A549 (cell line): ENCODE measurements at regions not wholly inside any gene's neighbourhood (a gene's known extent, or its start where the extent isn't known, plus 50 kb on each side); places are given as distances from the start of the nearest gene placed in this dataset.

Experiments used
- ATAC-seq, 2 experiments: fragments of 200-7000 bp in 1 of 2; fragments of >200 bp in 1 of 2; cut with Nextera tagmentation in 1 of 2; cut with Tn5 transposase in 1 of 2; 3 replicates each; pipeline versions ENCODE4 v1.8.0 to v1.9.1; 2018 to 2020; ENCODE audit warnings: mild to moderate bottlenecking in 1 of 2, moderate library complexity in 1 of 2
- CTCF ChIA-PET: fragments of 300-600 bp; sonication (Branson Sonifier 250); formaldehyde crosslinking; extraction: SDS; loops from one replicate; lab custom pipeline; 2021; ENCODE audit warnings: antibody characterized with exemption, inconsistent platforms; lab: Yijun Ruan, JAX
- POLR2A ChIA-PET: fragments of 350-600 bp; formaldehyde crosslinking; extraction: SDS; loops from one replicate; lab custom pipeline; 2021; ENCODE audit warnings: antibody characterized with exemption, inconsistent platforms; lab: Yijun Ruan, JAX
- DNase-seq, 2 experiments: peaks; one replicate each; pipeline versions ENCODE4 v3.0.0 to v3.0.0-alpha.2; 2011 to 2016; ENCODE audit warnings: low read depth in 1 of 2, low spot score in 1 of 2
- FAIRE-seq: peaks from 2 replicates; lab custom pipeline; 2011; peaks lifted over from hg19 to GRCh38; lab: Jason Lieb, UNC
- H3K27ac ChIP-seq, 2 experiments: fragments of >200 bp; sonication (Bioruptor Twin); formaldehyde crosslinking; 3 replicates each; pipeline ENCODE4 v1.5.1; 2016 to 2017
- H3K4me1 ChIP-seq: fragments of >200 bp; sonication (Bioruptor Twin); formaldehyde crosslinking; 3 replicates; pipeline ENCODE4 v1.6.1; 2016
- H3K4me2 ChIP-seq: fragments of >200 bp; sonication (Bioruptor Twin); formaldehyde crosslinking; 3 replicates; pipeline ENCODE4 v1.6.1; 2016
- H3K4me3 ChIP-seq: fragments of >200 bp; sonication (Bioruptor Twin); formaldehyde crosslinking; 3 replicates; pipeline ENCODE4 v1.5.1; 2016
- H3K9me3 ChIP-seq: fragments of >200 bp; sonication (Bioruptor Twin); formaldehyde crosslinking; 3 replicates; pipeline ENCODE4 v1.6.1; 2016
- BCL3 ChIP-seq: fragments of >200 bp; sonication (Bioruptor Twin); formaldehyde crosslinking; IDR thresholded peaks from 3 replicates; pipeline ENCODE4 v1.6.1; 2016
- CBX2 ChIP-seq: fragments of 200-600 bp; sonication (generic); IDR thresholded peaks from 2 replicates; pipeline ENCODE4 v1.6.1; 2016; ENCODE audit warnings: low read depth, mild to moderate bottlenecking, borderline replicate concordance
- CBX8 ChIP-seq: fragments of 200-600 bp; sonication (generic); IDR thresholded peaks from 2 replicates; pipeline ENCODE4 v1.6.1; 2016
- CHD2 ChIP-seq: fragments of 150-350 bp; IDR thresholded peaks from 2 replicates; pipeline ENCODE4 v1.6.1; 2014; ENCODE audit warnings: low read length; ENCODE audit not compliant: partially characterized antibody
- CHD4 ChIP-seq: fragments of 200-600 bp; sonication (generic); IDR thresholded peaks from 2 replicates; pipeline ENCODE4 v1.6.1; 2016; ENCODE audit warnings: antibody characterized with exemption, mild to moderate bottlenecking, borderline replicate concordance
- ELK1 ChIP-seq: fragments of 150-350 bp; IDR thresholded peaks from 2 replicates; pipeline ENCODE4 v1.6.1; 2014; ENCODE audit warnings: low read depth, mild to moderate bottlenecking, low read length
- ESRRA ChIP-seq: fragments of 150-350 bp; IDR thresholded peaks from 2 replicates; pipeline ENCODE4 v1.6.1; 2014; ENCODE audit warnings: mild to moderate bottlenecking, low read length, borderline replicate concordance
- FOSB ChIP-seq: fragments of 250-450 bp; sonication (Bioruptor Pico); IDR thresholded peaks from 2 replicates; pipeline ENCODE4 v1.5.0; 2020; ENCODE audit warnings: mild to moderate bottlenecking, moderate library complexity
- FOSL2 ChIP-seq, 2 experiments: fragments of 450-650 bp in 1 of 2; fragments of >200 bp in 1 of 2; sonication (Bioruptor Twin) in 1 of 2; formaldehyde crosslinking; IDR thresholded peaks; 2 replicates each; pipeline versions ENCODE4 v1.5.0 to v1.6.1; 2016 to 2020; ENCODE audit warnings: mild to moderate bottlenecking in 1 of 2, moderate library complexity in 1 of 2
- GATA3 ChIP-seq: IDR thresholded peaks from 2 replicates; pipeline ENCODE4 v1.6.1; 2012; ENCODE audit warnings: borderline replicate concordance
- HEYL ChIP-seq: fragments of 250-450 bp; sonication (Bioruptor Pico); IDR thresholded peaks from 2 replicates; pipeline ENCODE4 v1.8.0; 2021; ENCODE audit warnings: mild to moderate bottlenecking, moderate library complexity
- HOXB13 ChIP-seq: fragments of 250-450 bp; sonication (Bioruptor Pico); IDR thresholded peaks from 2 replicates; pipeline ENCODE4 v1.5.0; 2020; ENCODE audit warnings: low read depth, mild to moderate bottlenecking, moderate library complexity
- HOXB5 ChIP-seq: fragments of 250-450 bp; sonication (Bioruptor Pico); IDR thresholded peaks from 2 replicates; pipeline ENCODE4 v1.5.0; 2020; ENCODE audit warnings: mild to moderate bottlenecking, moderate library complexity
- JUN ChIP-seq, 2 experiments: fragments of >200 bp; sonication (Bioruptor Twin); formaldehyde crosslinking; IDR thresholded peaks; 2 replicates in 1 of 2; 3 replicates in 1 of 2; pipeline ENCODE4 v1.6.1; 2016 to 2017
- KDM1A ChIP-seq: fragments of 200-600 bp; sonication (generic); IDR thresholded peaks from 2 replicates; pipeline ENCODE4 v1.6.1; 2016; ENCODE audit warnings: low read depth, mild to moderate bottlenecking
- MAFK ChIP-seq: fragments of 450-650 bp; IDR thresholded peaks from 2 replicates; pipeline ENCODE4 v1.6.1; 2014; ENCODE audit not compliant: partially characterized antibody
- MAZ ChIP-seq: fragments of 150-350 bp; IDR thresholded peaks from 2 replicates; pipeline ENCODE4 v1.6.1; 2014; ENCODE audit warnings: antibody characterized with exemption, low read depth, low read length, borderline replicate concordance
- NFE2L2 ChIP-seq: fragments of 150-350 bp; conservative IDR thresholded peaks from 2 replicates; pipeline ENCODE4 v1.6.1; 2014; ENCODE audit warnings: low read length
- PHF8 ChIP-seq: fragments of 200-600 bp; sonication (generic); IDR thresholded peaks from 2 replicates; pipeline ENCODE4 v1.6.1; 2016; ENCODE audit warnings: low read depth, mild to moderate bottlenecking, antibody characterized with exemption, moderate library complexity, borderline replicate concordance
- POLR2A ChIP-seq: IDR thresholded peaks from 2 replicates; pipeline ENCODE4 v1.6.1; 2012; ENCODE audit warnings: mild to moderate bottlenecking, low read length
- POLR2AphosphoS2 ChIP-seq: conservative IDR thresholded peaks from 2 replicates; pipeline ENCODE4 v1.6.1; 2012; ENCODE audit warnings: low read length, improper control_type of control experiment, inconsistent platforms
- RCOR1 ChIP-seq: fragments of 150-350 bp; IDR thresholded peaks from 2 replicates; pipeline ENCODE4 v1.6.1; 2014; ENCODE audit warnings: antibody characterized with exemption, low read length, low read depth
- RFX5 ChIP-seq: fragments of 450-650 bp; IDR thresholded peaks from 2 replicates; pipeline ENCODE4 v1.7.1; 2014; ENCODE audit warnings: antibody characterized with exemption, mild to moderate bottlenecking, moderate library complexity
- SMC3 ChIP-seq: fragments of >200 bp; sonication (Bioruptor Twin); formaldehyde crosslinking; IDR thresholded peaks from 3 replicates; pipeline ENCODE4 v1.6.1; 2018; ENCODE audit warnings: inconsistent platforms
- TFCP2L1 ChIP-seq: fragments of 250-450 bp; sonication (Bioruptor Pico); IDR thresholded peaks from 2 replicates; pipeline ENCODE4 v1.5.0; 2021; ENCODE audit warnings: mild to moderate bottlenecking
- TP53 ChIP-seq: fragments of 250-450 bp; sonication (Bioruptor Pico); IDR thresholded peaks from 2 replicates; pipeline ENCODE4 v1.5.0; 2021; ENCODE audit warnings: mild to moderate bottlenecking, moderate library complexity
- USF2 ChIP-seq: fragments of 450-650 bp; IDR thresholded peaks from 2 replicates; pipeline ENCODE4 v1.6.1; 2014; ENCODE audit warnings: antibody characterized with exemption
- ZFP36 ChIP-seq: fragments of 450-650 bp; IDR thresholded peaks from 2 replicates; pipeline ENCODE4 v1.6.1; 2014; ENCODE audit warnings: borderline replicate concordance; ENCODE audit not compliant: partially characterized antibody
- ZNF302 ChIP-seq: fragments of 250-450 bp; sonication (Bioruptor Pico); IDR thresholded peaks from 2 replicates; pipeline ENCODE4 v1.9.0; 2021; ENCODE audit warnings: inconsistent platforms, mild to moderate bottlenecking, moderate library complexity
- WGBS: methylation state at CpG from one replicate; pipeline ENCODE4 v1.1.6; 2017; ENCODE audit errors: missing lambda C conversion rate; 5-methylcytosine and 5-hydroxymethylcytosine counted together
- TF ChIP-seq, protein P1 (sequence below): fragments of >200 bp; sonication (Bioruptor Twin); formaldehyde crosslinking; IDR thresholded peaks from 3 replicates; pipeline ENCODE4 v1.5.1; 2016
- TF ChIP-seq, protein P2 (sequence below): IDR thresholded peaks from 2 replicates; pipeline ENCODE4 v1.6.1; 2012

DNA sequence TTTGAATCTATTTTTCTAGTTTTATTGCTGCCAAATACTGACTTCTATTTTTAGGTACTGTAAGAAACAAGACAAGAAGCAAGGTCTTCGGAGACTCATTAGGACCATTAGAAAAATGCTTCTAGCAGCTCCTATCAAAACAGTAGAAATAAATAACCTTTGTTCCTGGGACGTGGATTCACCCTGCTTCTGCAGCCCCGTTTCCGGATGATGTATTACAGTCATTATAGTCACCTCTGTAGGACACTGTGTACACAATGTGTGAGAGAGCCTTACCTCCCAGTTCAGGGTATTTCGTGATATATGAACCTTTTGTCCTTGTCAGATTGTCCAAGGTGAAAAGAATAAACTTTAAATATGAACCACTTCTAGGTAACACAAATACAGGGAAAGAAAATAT lies 484.0 kb upstream of the TECRL start:
- no peak overlapping the region for H3K27ac ChIP-seq
- CTCF ChIA-PET = no interaction called here
- ATAC-seq = no peak

DNA sequence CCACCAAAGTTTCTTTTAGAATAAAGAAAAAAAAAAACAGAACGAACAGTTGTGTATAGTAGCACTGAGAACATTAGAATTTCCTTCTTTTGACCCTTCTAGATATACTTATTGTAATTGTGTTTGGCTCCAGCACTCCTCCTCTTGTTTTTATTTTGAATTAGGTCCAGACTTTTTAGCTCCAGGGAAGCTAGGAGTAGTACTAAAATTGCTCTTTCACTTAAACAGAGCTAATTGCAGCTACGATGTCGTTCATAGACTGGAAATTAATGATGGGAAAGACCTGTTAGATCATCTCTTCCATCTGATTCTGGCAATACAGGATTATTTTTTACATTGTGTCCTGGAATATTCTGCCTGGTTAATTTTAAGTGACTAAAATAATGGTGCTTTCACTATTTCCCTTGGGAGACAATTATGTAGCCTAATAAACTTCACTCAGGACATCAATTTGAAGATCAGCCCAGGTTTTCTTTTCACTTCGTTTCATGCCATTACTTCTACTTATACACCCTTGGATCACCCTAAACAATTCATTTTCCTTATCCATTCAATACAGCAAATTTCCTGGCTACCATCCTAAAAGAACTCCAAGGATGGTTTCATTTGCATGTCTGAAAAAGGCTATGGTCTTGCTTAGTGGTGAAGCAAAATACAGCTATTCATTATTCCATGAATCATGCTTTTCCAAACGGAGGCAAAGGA lies 480.8 kb upstream of the TECRL start:
- WGBS = 11% methylated on average over 5 of the region's 5 CpGs
- no peaks in the 10 kb centered on the region for H3K4me1 ChIP-seq
- ATAC-seq (no peak), DNase-seq (no peak), FAIRE-seq (no peak)
- ChIA-PET CTCF (no interaction called here), POLR2A (no interaction called here)
- no peaks in the 10 kb centered on the region for H3K9me3 ChIP-seq
- no peak overlapping the region for H3K4me3 ChIP-seq
- no peak overlapping the region for H3K4me2 ChIP-seq
- no peak overlapping the region for H3K27ac ChIP-seq
- TF ChIP-seq ESRRA (no peak), BCL3 (no peak), RCOR1 (no peak), CBX8 (no peak), NFE2L2 (no peak), TP53 (no peak), FOSL2 (IDR thresholded peaks at IDR 0.05) (no peak), FOSL2 (CRISPR knock-in tag; IDR thresholded peaks at IDR 0.05) (no peak), RFX5 (no peak), MAFK (no peak), TFCP2L1 (CRISPR knock-in tag) (no peak), CBX2 (no peak), HOXB5 (CRISPR knock-in tag) (no peak), CHD4 (no peak), CHD2 (no peak), ZFP36 (no peak), POLR2AphosphoS2 (no peak)
- TF ChIP-seq, protein P1, sequence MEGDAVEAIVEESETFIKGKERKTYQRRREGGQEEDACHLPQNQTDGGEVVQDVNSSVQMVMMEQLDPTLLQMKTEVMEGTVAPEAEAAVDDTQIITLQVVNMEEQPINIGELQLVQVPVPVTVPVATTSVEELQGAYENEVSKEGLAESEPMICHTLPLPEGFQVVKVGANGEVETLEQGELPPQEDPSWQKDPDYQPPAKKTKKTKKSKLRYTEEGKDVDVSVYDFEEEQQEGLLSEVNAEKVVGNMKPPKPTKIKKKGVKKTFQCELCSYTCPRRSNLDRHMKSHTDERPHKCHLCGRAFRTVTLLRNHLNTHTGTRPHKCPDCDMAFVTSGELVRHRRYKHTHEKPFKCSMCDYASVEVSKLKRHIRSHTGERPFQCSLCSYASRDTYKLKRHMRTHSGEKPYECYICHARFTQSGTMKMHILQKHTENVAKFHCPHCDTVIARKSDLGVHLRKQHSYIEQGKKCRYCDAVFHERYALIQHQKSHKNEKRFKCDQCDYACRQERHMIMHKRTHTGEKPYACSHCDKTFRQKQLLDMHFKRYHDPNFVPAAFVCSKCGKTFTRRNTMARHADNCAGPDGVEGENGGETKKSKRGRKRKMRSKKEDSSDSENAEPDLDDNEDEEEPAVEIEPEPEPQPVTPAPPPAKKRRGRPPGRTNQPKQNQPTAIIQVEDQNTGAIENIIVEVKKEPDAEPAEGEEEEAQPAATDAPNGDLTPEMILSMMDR = no peak

More for the DNA sequence above, 484.0 kb upstream of the TECRL start:
- Histone ChIP-seq H3K4me2 (no peak overlapping the region), H3K4me1 (no peaks in the 10 kb centered on the region), H3K9me3 (no peaks in the 10 kb centered on the region), H3K4me3 (no peak overlapping the region)
- no peak for TF ChIP-seq POLR2A
- no peak for TF ChIP-seq MAZ
- TF ChIP-seq ELK1 = no peak
- no peak for TF ChIP-seq USF2
- TF ChIP-seq ZNF302 (CRISPR knock-in tag) = no peak
- TF ChIP-seq, protein P1 = no peak
- no peak for TF ChIP-seq FOSB (CRISPR knock-in tag)
- TF ChIP-seq NFE2L2 = no peak
- TF ChIP-seq, protein P2, sequence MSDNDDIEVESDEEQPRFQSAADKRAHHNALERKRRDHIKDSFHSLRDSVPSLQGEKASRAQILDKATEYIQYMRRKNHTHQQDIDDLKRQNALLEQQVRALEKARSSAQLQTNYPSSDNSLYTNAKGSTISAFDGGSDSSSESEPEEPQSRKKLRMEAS = no peak
- no peak for TF ChIP-seq HEYL (CRISPR knock-in tag)
- TF ChIP-seq SMC3 = no peak
- TF ChIP-seq PHF8 = no peak
- no peak for TF ChIP-seq TFCP2L1 (CRISPR knock-in tag)
- no peak for TF ChIP-seq CHD2
- no peak for TF ChIP-seq RCOR1
- TF ChIP-seq CBX8 = no peak
- TF ChIP-seq HOXB13 = no peak
- TF ChIP-seq KDM1A = no peak
- no peak for TF ChIP-seq JUN (IDR thresholded peaks at IDR 0.05)
- no peak for TF ChIP-seq GATA3
- DNase-seq (no peak), FAIRE-seq (no peak)
- 29% methylated on average over 5 of the region's 5 CpGs for WGBS
- POLR2A ChIA-PET = no interaction called here
